NCI-H446 treated with DMSO at 0.1 percent for 48 hours (cell line): ENCODE measurements at regions not wholly inside any gene's neighbourhood (a gene's known extent, or its start where the extent isn't known, plus 50 kb on each side); places are given as distances from the start of the nearest gene placed in this dataset.

Source experiments
- DNase-seq: peaks from one replicate; lab custom pipeline; 2025; lab: John Stamatoyannopoulos, UW

DNA sequence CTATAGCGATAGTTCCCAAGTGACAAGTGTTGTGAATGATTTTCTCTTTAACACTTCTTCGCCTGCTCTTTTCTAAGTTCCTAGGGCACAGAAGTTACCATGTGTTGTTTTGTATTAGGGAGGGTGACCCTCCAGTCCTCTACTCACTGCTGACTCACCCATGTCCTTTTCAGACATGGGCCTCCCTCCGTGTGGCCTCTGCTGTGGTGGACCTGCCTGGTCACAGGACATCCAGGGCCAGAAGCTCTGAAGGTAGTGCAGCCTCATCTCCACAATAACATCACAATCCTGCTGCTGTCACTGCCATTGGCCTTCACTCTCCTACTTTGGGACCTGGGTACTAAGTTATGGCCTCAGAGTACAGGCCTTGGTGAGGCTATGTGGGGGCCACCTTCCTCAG is 87.1 kb upstream of the TNFAIP3 start:
- no peak for DNase-seq

DNA sequence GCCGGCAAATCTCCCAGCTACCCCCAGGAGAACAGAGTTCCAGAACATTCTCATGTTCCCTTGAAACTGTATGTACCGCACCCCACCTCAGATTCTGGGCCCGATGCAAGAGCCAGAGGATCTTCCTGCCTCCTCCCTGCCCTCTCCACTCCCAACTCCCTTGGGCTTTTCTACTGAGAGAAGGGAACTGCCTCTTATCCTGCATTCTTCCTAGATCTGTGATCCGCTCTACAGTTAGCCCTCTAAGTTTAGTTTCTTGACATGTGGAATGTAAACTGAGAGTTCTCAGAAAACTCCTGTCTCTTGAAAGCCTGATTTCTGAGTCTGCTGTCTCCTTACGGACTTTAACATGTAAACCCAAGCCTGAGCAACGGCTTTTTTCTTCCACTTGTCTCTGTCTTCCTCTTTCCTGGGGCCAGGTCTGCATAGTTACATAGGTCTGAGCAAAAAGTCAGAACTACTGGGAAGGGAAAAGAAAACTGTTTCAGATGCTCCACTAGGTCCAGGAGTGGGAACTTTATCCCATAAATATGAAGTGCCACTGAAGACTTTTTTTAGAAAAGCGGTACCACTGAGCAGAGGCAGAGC is 86.5 kb upstream of the TNFAIP3 start:
- DNase-seq, result no peak

DNA sequence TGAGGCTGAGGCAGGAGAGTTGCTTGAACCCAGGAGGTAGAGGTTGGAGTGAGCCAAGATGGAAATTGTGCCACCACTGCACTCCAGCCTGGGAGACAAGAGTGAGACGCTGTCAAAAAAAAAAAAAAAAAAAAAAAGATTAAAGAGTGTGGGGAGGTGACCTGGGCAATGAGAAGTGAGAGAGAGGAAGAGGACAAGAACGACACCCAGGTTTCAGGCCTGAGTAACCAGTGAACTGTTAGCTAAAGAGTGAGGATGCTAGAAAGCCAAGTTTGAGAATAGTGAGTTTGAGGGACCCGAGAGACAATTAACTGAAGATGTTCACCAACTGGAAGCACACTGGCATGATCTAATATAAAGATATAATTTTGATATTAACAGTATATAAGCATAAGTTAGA is 85.4 kb upstream of the TNFAIP3 start:
- DNase-seq, result no peak

DNA sequence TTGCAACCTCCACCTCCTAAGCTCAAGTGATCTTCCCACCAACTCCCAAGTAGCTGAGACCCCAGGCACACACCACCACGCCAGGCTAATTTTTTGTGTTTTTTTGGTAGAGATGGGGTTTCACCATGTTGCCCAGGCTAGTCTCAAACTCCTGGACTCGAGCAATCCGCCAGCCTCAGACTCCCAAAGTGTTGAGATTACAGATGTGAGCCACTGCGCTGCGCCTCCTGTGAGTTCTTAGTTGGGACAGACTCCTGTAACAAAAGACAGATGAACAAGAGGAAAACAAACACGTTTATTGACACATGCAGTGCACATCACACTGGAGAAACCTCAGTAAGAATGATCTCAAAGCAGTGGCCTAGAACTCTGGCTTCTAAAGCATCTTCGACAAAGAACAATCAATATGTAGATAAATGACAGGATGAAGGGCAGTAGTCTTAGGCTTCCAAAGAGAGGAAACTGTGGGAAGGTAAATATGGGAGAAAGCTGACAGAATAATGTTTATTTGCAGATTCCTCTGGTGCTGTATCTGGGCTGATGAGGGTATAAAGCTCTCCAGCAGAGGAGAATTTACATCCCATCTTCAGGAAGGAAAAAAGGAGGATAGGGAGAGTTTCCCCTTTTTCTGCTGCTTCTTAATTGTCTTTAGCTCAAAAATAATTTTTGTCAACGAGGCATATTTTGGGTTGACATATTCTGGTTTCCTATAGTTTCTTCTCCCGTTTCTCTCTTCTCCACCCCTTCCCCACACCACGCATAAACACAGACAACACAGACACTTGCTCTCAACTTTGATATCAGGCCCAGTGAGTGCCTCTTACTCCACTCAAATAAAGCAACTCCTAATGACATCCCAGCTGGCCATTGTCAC is 84.7 kb upstream of the TNFAIP3 start:
- no peak for DNase-seq

DNA sequence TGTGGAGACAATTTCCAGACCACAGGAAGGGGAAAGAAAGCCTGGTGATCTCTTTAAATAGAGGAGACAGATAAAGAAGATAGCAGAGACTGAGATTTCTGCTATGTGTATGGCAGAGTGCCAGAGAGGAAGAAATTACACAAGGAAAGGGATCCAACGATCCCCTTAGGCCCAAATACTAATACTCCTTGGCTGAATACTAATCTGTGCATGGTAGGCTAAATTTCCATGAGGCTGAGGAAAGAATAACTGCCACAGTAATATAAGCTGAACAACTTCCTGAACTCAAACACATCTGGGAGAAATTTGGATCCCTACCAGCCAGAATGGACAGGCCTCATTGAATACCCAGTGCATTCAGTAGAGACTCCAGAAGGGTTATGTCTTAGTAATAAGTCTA is 83.3 kb upstream of the TNFAIP3 start:
- DNase-seq, result no peak

DNA sequence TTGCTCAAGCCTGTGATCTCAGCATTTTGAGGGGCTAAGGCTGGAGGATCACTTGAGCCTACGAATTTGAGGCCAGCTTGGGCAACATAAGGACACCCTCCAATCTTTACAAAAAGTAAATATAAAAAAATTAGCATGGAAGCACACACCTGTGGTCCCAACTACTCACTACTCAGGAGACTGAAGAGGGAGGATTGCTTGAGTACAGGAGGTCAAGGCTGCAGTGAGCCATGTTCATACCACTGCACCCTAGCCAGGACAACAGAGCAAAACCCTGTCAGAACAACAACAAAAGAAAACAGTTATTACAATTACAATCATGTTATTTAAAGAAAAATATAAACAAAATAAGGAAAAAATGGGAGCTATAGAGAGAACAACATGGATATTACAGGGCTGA is 82.5 kb upstream of the TNFAIP3 start:
- DNase-seq, result no peak

DNA sequence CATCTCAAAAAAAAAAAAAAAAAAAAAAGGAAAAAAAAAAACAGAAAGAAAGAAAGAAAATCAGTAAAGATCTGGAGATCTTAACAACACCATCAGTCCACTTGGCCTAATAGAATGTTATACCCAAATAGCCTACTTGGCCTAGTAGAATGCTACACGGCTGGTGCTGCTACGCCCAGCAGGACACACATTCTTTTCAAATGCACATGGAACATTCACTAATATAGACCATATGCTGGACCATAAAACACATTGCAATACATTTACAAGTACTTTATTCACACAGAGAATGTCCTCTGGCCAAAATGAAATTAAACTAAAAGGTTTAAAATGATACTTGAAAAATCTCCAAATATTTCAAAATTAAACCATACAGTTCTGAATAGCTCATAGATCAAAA is 80.0 kb upstream of the TNFAIP3 start:
- no peak for DNase-seq

DNA sequence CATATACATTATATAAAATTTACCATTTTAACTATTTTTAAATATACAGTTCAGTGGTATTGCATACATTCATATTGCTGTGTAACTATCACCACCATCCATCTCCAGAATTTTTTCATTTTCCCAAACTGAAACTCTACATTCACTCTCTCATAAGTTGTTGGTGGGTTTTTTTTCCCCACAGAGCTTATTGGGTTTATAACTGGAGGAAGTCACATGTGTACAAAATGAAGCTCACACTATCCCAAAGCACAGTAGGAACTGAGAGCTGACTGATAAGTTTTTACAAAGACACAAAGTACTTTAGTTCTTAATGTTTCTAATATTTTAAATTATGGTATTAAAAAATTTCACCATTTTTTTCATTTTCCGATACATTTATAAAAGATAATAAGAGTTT is 78.8 kb upstream of the TNFAIP3 start:
- DNase-seq, result no peak

DNA sequence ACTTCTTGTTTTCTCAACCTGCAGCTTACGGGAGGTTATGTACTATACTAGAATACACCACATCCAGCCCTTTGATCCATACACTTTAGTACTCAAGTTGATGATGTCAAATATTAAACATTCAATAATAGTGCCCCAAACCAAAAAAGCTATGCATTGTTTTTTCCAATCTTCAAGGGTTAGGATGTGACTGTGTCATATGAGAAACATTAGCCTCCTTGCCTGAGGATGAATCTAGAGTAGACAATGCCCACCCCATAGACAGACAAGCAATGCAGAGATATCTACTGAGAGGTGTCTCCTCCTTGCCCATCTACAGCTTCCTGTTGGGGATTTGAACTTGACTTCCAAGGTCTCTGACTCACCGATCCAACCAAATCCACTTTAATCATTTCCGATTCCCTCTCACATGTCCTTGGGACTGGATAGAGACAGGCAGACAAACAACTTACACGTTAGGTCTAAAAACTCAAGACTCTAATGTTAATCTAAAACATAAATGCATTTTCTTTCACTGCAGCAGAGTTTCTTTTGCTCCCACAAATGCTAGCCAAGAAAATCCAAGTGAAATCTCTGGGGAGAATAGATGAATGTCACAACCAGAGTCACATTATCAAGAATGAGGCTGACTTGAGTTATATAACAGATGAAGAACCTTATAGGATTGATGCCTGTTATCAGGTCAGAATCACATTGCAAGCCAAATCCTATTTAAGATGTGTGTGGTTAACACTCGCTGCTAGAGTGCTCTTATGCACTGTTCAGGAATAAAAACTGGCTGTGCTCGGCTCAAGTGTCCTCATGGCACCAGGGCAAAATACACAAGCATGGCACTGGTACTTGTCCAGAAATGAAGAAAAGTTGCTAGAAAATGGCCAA is 75.5 kb upstream of the TNFAIP3 start:
- no peak for DNase-seq

DNA sequence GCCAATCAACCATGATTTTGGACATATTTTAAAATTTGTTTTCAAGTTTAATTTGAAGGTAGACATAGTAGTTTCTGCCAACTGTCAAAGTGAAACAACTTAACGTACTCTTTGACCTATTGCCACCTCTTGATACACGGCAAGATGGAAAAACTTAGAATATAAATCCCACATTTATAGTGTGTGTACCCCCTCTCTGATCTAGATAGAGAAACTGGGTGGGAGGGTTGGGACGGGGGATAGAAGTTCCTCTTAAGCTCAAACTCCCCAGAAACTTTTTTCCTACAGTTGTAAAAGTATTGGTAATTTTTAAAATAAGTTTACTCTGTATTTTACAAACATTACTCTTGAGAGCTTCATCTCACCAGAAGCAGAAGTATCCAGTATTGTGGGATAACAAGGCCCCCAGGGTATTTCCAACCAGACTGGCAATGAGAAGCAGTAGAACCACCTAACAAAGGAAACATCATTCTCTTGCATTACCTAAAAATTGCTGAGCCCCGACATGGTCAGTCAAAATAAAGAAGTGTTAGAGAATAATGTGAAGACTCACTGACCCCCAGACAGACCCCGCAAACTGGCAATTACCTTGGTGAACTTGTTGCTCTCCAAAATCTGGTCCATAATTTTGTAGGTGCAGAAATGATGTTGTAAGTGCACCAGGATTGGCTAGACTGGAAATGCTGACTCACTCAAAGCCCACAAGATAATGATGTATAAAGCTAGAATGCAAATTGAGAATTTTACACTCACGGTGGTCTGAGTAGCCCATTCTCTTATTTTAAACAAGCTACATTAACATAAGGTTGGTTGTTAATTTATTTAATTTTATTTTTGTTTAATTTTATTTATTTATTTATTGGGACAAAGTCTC is 74.7 kb upstream of the TNFAIP3 start:
- DNase-seq, result no peak

DNA sequence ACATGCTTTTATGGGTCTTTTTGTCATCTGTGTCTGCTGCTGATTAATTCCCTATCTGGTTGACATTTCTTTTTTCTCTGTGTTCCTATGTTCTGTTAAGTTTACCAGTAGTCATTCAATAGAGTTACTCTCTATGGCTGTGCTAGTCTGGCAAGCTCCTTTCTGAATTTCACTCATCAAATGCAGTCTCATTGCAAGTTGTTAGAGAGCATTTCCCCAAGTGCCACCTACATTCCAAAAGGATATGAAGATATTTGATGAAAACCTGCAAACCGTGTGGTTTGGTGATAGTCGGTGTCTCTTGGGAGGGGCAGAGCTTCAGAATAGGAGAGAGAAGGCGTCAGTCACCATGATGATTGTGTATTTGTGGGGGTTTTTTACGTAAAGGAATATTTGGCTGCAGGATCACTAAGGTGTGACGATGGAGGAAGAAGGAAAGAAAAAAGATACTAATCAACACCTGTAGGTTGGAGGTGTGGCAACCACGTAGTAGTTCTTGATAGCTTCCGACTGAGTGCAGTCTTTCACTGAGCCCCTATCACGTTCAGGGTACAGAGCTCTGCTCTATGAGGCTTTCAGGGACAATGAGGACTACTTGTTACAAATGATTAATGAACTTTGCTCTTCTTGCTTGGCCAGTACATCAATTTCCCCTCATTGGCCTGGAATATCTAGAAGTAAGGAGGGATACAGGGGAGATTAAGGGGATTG is 73.1 kb upstream of the TNFAIP3 start:
- no peak for DNase-seq

DNA sequence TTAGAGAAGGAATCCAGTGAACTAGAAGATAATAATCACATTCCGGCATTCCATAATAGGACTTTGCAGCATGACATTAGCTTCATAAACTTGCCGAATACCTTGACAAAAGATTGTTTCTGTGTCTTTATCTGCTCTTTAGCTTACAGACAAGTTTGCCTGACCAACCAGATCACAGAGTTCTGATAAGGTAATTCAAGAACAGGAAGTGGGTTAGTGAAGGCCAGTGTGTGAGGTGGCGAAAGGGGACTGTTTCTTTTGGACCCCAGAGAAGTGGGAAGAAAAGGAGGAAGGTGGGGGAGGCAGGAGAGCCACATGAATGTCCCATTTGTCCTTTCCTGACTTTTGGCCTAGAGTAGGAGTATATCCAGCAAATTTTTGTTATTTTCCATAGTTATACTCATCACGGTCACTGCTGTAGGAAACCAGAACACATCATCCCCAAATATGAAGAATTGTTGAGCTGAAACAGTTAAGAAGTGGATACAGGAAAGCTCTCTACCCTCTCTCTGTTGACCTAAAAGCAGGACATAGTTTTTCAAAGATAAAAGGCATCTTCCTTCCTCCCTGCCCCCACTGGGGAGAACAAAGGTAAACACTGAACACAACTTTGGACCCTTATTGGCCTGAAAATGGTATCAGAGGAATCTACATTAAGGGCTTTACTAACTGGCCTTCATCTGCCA is 72.4 kb upstream of the TNFAIP3 start:
- DNase-seq, result no peak

DNA sequence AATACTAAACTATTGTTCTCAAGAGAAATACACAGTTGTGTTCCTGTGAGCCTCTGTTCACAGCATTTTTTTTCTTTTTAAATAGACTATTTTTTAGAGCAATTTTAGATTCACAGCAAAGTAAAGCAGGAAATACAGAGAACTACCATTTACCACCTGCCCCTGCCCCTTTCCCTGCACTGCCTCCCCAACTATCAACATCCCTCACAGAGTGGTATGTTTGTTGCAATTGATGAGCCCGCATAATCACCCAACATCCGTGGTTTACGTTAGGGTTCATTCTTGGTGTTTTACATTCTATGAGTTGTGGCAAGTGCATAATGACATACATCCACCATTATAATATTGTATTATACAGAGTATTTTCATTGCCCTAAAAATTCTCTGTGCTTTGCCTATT is 71.6 kb upstream of the TNFAIP3 start:
- DNase-seq, result no peak

DNA sequence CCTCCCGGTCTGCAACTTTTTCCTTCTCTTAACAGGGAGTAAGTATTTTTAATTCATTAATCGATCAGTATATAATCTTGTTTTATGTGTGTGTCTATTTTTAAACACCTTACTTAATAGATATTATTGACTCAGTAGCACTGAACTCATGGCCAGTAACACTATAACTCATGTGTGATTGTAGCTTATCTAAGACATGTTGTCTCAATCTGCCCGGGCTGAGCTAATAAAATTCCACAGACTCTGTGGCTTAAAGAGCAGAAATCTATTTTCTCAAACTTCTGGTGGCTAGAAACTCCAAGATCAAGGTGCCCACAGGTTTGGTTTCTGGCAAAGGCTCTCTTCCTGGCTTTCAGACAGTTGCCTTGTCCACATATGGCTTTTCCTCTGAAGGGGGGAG is 68.8 kb upstream of the TNFAIP3 start:
- DNase-seq, result no peak

DNA sequence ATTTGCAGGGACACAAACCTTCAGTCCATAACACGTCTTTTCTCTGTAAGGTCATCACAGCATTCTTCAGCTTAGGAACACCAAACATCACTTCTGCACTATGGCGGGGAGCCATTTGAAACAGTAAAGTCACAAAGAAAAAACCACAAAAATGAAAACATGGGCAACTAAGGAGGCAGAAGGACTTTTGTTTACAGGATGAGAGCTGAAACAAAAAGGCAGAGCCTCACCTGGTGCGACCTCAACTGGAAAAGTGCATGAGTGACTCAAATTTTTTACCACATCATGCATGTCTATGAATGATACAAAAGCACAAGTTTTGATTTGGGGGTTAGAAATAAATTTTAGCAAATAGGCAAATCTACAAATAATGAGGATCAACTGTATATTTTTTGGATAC is 68.2 kb upstream of the TNFAIP3 start:
- no peak for DNase-seq

DNA sequence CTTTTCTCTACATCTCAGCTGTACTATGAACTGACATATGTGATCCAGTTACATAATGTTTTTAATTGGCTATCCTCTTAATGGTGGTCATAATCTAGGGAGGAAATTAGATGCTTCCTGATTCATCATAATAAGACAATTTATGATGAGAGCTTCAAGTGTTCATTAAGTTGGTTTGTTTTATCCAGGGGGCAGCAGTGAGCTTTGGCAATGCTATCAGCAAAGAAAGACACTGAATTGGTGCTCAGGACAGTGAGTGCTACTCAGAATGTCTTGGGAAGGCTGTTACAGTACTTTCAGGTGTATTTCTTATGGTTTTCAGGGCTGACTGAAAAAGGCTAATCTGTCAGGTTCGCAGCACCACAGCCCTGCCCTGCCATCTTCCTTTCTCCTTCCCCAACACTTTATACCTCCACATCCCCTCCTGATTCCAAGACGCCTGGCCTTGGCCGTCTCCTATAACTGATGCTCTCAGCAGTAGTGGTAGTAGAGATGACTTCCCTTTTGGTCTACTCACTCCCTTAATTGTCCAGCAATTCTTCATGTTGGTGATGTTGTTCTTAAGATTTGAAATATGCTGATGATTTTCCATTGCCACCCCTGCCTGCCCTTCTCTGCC is 67.0 kb upstream of the TNFAIP3 start:
- no peak for DNase-seq

DNA sequence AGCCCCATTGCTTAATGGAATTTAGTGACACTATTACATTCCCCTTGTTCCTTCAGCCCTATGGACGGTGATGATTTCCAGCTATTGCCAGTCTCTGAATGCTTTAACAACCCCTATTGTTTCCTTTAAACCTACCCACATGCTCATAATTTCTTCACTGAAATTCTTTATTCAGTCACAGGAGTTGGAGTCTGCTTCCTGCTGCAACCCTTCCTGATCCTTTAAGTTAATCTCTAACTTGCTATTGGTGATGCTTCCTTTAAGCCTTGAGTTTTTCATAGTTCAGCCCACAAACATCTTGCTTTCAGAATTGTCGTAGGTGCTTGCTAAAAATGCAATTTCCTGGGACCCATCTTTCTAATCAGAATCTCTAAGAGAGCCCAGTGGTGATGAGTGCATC is 66.3 kb upstream of the TNFAIP3 start:
- no peak for DNase-seq

DNA sequence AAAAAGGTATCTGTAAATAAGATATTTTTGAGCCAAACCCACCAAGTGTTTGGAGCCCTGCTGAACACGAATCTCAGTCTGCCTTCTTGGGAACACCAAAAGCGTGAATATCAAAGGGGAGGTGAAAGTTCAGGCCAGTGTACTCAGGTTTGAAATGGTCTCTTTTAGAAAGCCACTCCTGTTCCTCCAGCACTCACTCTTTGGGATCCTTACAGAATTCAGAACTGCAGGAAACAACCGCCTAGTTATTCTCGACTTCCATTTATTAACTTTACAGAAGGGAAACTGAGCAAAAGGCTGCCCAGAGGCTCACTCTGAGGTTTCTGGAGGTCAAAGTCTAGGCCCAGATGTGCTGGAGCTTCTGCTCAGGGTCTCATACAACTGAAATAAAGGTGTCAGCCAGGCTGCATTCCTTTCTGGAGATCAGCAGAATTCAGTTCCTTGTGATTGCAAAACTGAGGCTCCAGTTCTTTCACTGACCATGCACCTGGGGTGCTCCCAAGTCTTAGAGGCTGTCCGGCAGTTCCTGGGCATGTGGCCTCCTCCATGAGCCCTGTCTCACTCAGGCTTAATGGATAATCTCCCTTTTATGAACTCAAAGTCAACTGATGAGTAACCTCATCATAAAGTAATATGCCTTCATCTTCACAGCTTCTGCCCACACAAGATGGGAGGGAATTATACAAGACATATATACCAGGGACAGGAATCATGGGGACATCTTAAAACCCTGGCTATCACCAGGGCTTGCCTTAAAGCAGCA is 65.5 kb upstream of the TNFAIP3 start:
- no peak for DNase-seq

DNA sequence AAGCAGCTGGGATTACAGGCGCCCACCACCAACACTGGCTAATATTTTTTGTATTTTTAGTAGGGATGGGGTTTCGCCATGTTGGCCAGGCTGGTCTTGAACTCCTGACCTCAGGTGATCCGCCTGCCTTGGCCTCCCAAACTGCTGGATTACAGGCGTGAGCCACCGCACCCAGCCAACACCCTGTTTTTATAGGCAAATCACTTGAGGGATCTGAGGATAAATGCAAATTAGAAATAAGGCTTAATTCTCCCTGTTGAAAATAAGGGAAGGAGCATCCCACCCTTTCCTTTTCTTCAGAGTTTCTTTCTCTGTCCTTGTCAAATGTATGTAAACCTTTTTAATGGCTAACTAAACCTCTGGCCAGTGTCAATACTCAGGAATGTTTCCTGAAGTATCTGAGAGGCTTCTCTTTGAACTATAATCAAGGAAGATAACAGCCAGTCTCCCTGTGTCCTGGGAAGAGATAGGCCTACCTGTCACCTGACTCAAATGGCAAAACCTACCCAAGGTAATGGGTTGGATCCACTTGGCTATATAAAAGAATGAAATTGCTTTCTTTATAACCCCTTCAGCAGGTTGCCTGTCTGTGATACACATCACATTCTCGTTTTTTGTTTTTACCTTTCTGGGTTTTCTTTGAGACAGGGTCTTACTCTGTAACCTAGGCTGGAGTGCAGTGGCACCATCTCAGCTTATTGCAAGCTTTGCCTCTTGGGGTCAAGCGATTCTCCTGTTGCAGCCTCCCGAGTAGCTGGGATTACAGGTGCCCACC is 64.5 kb upstream of the TNFAIP3 start:
- DNase-seq, result no peak
